HepG2 (cell line): ENCODE measurements at regions not wholly inside any gene's neighbourhood (a gene's known extent, or its start where the extent isn't known, plus 50 kb on each side); places are given as distances from the start of the nearest gene placed in this dataset.
A peak's percentile ranks its signal among the peaks of the same experiment; 100 is the strongest.

ENCODE experiments used
- ATAC-seq: fragments of 200-7000 bp; cut with Tn5 transposase; 3 replicates; pipeline ENCODE4 v1.9.1; 2020; ENCODE audit warnings: mild to moderate bottlenecking, moderate library complexity
- BruUV-seq: library from RNA; stranded (reverse); fragments of 400-500 nt; replicated peaks from 2 replicates; lab custom pipeline; 2021; lab: Mats Ljungman, UMichigan
- CTCF ChIA-PET: fragments of 300-600 bp; formaldehyde crosslinking; extraction: SDS; loops from one replicate; lab custom pipeline; 2021; ENCODE audit warnings: low total read pairs, inconsistent platforms, low intra/inter-chr PET ratio; lab: Yijun Ruan, JAX
- POLR2A ChIA-PET: fragments of 350-600 bp; sonication (Branson Sonifier 250); formaldehyde crosslinking; loops from one replicate; lab custom pipeline; 2020; ENCODE audit warnings: antibody characterized with exemption, inconsistent platforms; lab: Yijun Ruan, JAX
- DNase-seq: peaks from one replicate; pipeline ENCODE4 v3.0.0-alpha.2; 2015; ENCODE audit warnings: low spot score
- FAIRE-seq: peaks from 3 replicates; lab custom pipeline; 2011; peaks lifted over from hg19 to GRCh38; lab: Jason Lieb, UNC
- H2AFZ ChIP-seq: one replicate; pipeline ENCODE4 v1.6.1; 2011; ENCODE audit warnings: low read length, inconsistent platforms
- H3K27ac ChIP-seq: fragments of 300-600 bp; 3 replicates; pipeline ENCODE4 v1.8.0; 2011; ENCODE audit warnings: mixed run types, mild to moderate bottlenecking, mixed read lengths, low read length, inconsistent platforms; ENCODE audit not compliant: insufficient read depth; ENCODE audit errors: extremely low read length
- H3K27me3 ChIP-seq, 2 experiments: fragments of 200-600 bp in 1 of 2; 2 replicates in 1 of 2; 3 replicates in 1 of 2; pipeline versions ENCODE4 v1.6.0 to v1.8.0; 2011; ENCODE audit warnings: low read length in 2 of 2, mild to moderate bottlenecking in 2 of 2, moderate library complexity in 2 of 2, inconsistent platforms in 1 of 2; ENCODE audit not compliant: insufficient read depth in 2 of 2, control insufficient read depth in 1 of 2
- H3K36me3 ChIP-seq, 2 experiments: fragments of 200-600 bp in 1 of 2; replicated peaks in 1 of 2; 2 replicates in 1 of 2; 3 replicates in 1 of 2; pipeline versions ENCODE4 v1.5.1 to v1.8.0; 2011; ENCODE audit warnings: low read length in 2 of 2, inconsistent platforms in 1 of 2; ENCODE audit not compliant: insufficient read depth in 2 of 2, control insufficient read depth in 1 of 2
- H3K4me1 ChIP-seq: 2 replicates; pipeline ENCODE4 v1.5.1; 2012; ENCODE audit warnings: low read length, inconsistent platforms; ENCODE audit not compliant: insufficient read depth
- H3K4me2 ChIP-seq: 2 replicates; pipeline ENCODE4 v1.6.0; 2011; ENCODE audit warnings: low read depth, low read length, inconsistent platforms
- H3K4me3 ChIP-seq, 3 experiments: fragments of 200-600 bp in 1 of 3; sonication (generic), shearing (Covaris generic) in 1 of 3; replicated peaks in 1 of 3; 2 replicates each; pipeline ENCODE4 v1.5.1; 2011 to 2016; ENCODE audit warnings: low read length in 3 of 3, inconsistent platforms in 2 of 3, low read depth in 2 of 3, mild to moderate bottlenecking in 2 of 3, control low read depth in 1 of 3, mixed read lengths in 1 of 3; ENCODE audit not compliant: insufficient read depth in 1 of 3
- H3K79me2 ChIP-seq: one replicate; pipeline ENCODE4 v1.6.1; 2011; ENCODE audit warnings: low read length, inconsistent platforms; ENCODE audit not compliant: insufficient read depth
- H3K9ac ChIP-seq: 2 replicates; pipeline ENCODE4 v1.6.0; 2011; ENCODE audit warnings: mild to moderate bottlenecking, low read depth, low read length, inconsistent platforms; ENCODE audit not compliant: insufficient read depth
- H3K9me3 ChIP-seq: 2 replicates; pipeline ENCODE4 v1.5.1; 2012; ENCODE audit warnings: mild to moderate bottlenecking, low read length
- H4K20me1 ChIP-seq: 2 replicates; pipeline ENCODE4 v1.6.0; 2011; ENCODE audit warnings: inconsistent platforms, mild to moderate bottlenecking, low read length, moderate library complexity; ENCODE audit not compliant: insufficient read depth
- ELF1 ChIP-seq: sonication (generic); formaldehyde crosslinking; IDR thresholded peaks from 2 replicates; pipeline ENCODE4 v1.4.0; 2020; ENCODE audit warnings: missing genetic modification reagents
- GMEB1 ChIP-seq: sonication (generic); formaldehyde crosslinking; IDR thresholded peaks from 2 replicates; pipeline ENCODE4 v1.5.1; 2020; ENCODE audit warnings: missing genetic modification reagents, mild to moderate bottlenecking, borderline replicate concordance
- MAFF ChIP-seq: IDR thresholded peaks from 2 replicates; pipeline ENCODE4 v1.6.1; 2011; ENCODE audit warnings: low read depth, low read length, improper control_type of control experiment
- MAFK ChIP-seq, 2 experiments: IDR thresholded peaks in 1 of 2; conservative IDR thresholded peaks in 1 of 2; 2 replicates each; pipeline ENCODE4 v1.6.1; 2011; ENCODE audit warnings: improper control_type of control experiment in 2 of 2, low read length in 2 of 2
- MBNL3 ChIP-seq: fragments of 250-450 bp; sonication (Bioruptor Pico); conservative IDR thresholded peaks from 2 replicates; pipeline ENCODE4 v1.8.0; 2022; ENCODE audit warnings: mild to moderate bottlenecking, inconsistent platforms
- PATZ1 ChIP-seq: sonication (generic); formaldehyde crosslinking; IDR thresholded peaks from 2 replicates; pipeline ENCODE4 v1.4.0; 2020; ENCODE audit warnings: missing genetic modification reagents
- PHF20 ChIP-seq: sonication (generic); formaldehyde crosslinking; IDR thresholded peaks from 2 replicates; pipeline ENCODE4 v1.5.0; 2020; ENCODE audit warnings: mild to moderate bottlenecking, missing genetic modification reagents
- PITX1 ChIP-seq: sonication (generic); formaldehyde crosslinking; IDR thresholded peaks from 2 replicates; pipeline ENCODE4 v1.5.1; 2020; ENCODE audit warnings: mild to moderate bottlenecking, missing genetic modification reagents
- SNAI1 ChIP-seq: sonication (generic); formaldehyde crosslinking; IDR thresholded peaks from 2 replicates; pipeline ENCODE4 v1.5.0; 2020; ENCODE audit warnings: mild to moderate bottlenecking, missing genetic modification reagents, borderline replicate concordance
- TCF7L2 ChIP-seq: IDR thresholded peaks from 2 replicates; pipeline ENCODE4 v1.6.1; 2011; ENCODE audit warnings: mild to moderate bottlenecking, low read depth, low read length, moderate library complexity
- ZC3H4 ChIP-seq: sonication (generic); formaldehyde crosslinking; IDR thresholded peaks from 2 replicates; pipeline ENCODE4 v1.4.0; 2020; ENCODE audit warnings: missing genetic modification reagents, borderline replicate concordance
- ZNF180 ChIP-seq: sonication (generic); formaldehyde crosslinking; IDR thresholded peaks from 2 replicates; pipeline ENCODE4 v1.4.0; 2020; ENCODE audit warnings: low read depth, missing genetic modification reagents, borderline replicate concordance
- ZNF644 ChIP-seq: IDR thresholded peaks from 2 replicates; pipeline ENCODE4 v1.6.1; 2016; ENCODE audit warnings: low read depth
- ZNF749 ChIP-seq: sonication (generic); formaldehyde crosslinking; IDR thresholded peaks from 2 replicates; pipeline ENCODE4 v1.8.0; 2022; ENCODE audit warnings: mild to moderate bottlenecking, missing genetic modification reagents, moderate library complexity, borderline replicate concordance
- whole genome bisulfite sequencing: methylation state at CpG from one replicate; pipeline ENCODE4 v1.1.6; 2017; ENCODE audit warnings: low lambda C conversion rate; 5-methylcytosine and 5-hydroxymethylcytosine counted together
- in situ Hi-C: cut with HindIII; loops from 2 replicates; pipeline ENCODE4 v1.10.0; 2017; ENCODE audit warnings: low pct_unique_long_range_greater_than_20kb; ENCODE audit not compliant: extremely low pct_ligation_motif_present
- intact Hi-C: fragments of 100-400 bp; cut with micrococcal nuclease; formaldehyde crosslinking; loops from one replicate; pipeline ENCODE4 v1.10.0; 2022; ENCODE audit not compliant: unreplicated experiment

GRCh38 chr9:74236857-74237256 lies 260.3 kb upstream of the RORB start:
- no peaks in the 10 kb centered on the region for H3K36me3 ChIP-seq
- no peak for ATAC-seq
- H4K20me1 ChIP-seq = no peaks in the 10 kb centered on the region
- no peaks in the 10 kb centered on the region for H3K4me1 ChIP-seq
- H3K9ac ChIP-seq = no peak overlapping the region
- H3K79me2 ChIP-seq = no peaks in the 10 kb centered on the region
- intact Hi-C loops (no loop called here), in situ Hi-C loops (no loop called here)
- H3K4me3 ChIP-seq = no peak overlapping the region
- H2AFZ ChIP-seq = no peak overlapping the region
- 2% methylated on average over 2 of the region's 2 CpGs for WGBS
- no TSS peak for BruUV-seq
- no peak for DNase-seq
- H3K4me2 ChIP-seq = no peak overlapping the region
- TF ChIP-seq SNAI1 (CRISPR knock-in tag) (no peak), ZNF644 (CRISPR knock-in tag) (no peak), ZNF180 (no peak), MAFF (0 out of 2 replicates have a peak, but pooled peaks have one; percentile 34), PATZ1 (CRISPR knock-in tag) (no peak), MAFK (conservative IDR thresholded peaks at IDR 0.05 in 1 of 2, IDR thresholded peaks at IDR 0.05 in 1 of 2; ENCODE audit: low read length in 2 of 2) (peak; percentile 22 to 78; a peak in 3 of 4 replicates)
- H3K9me3 ChIP-seq = peaks cover 57% of the 10 kb centered on the region
- no peak for FAIRE-seq
- CTCF ChIA-PET = no interaction called here
- H3K27me3 ChIP-seq = no peaks in the 10 kb centered on the region
- POLR2A ChIA-PET = no interaction called here
- no peak overlapping the region for H3K27ac ChIP-seq

- BruUV-seq = no TSS peak
- no peak overlapping the region for H3K27ac ChIP-seq
- no peak overlapping the region for H3K4me3 ChIP-seq
- DNase-seq = no peak
- no peaks in the 10 kb centered on the region for H3K4me1 ChIP-seq
- WGBS = 28% methylated on average over 3 of the region's 3 CpGs
- no peak overlapping the region for H2AFZ ChIP-seq
- POLR2A ChIA-PET = no interaction called here
- no peaks in the 10 kb centered on the region for H3K27me3 ChIP-seq
- CTCF ChIA-PET = no interaction called here
- FAIRE-seq = no peak
- H3K9ac ChIP-seq = no peak overlapping the region
- no peaks in the 10 kb centered on the region for H3K79me2 ChIP-seq
- intact Hi-C loops (no loop called here), in situ Hi-C loops (no loop called here)
- TF ChIP-seq GMEB1 = no peak
- no peak for TF ChIP-seq ZNF749
- no peak for TF ChIP-seq MBNL3 (CRISPR knock-in tag)
- no peak for TF ChIP-seq TCF7L2
- TF ChIP-seq ELF1 (CRISPR knock-in tag) = no peak
- no peak for TF ChIP-seq ZNF180
- no peak for TF ChIP-seq PITX1 (CRISPR knock-in tag)
- no peak for TF ChIP-seq ZC3H4
- TF ChIP-seq PHF20 (CRISPR knock-in tag) = no peak
- no peaks in the 10 kb centered on the region for H4K20me1 ChIP-seq
- H3K9me3 ChIP-seq = peaks cover 22% of the 10 kb centered on the region; the same call in 1 of the 2 replicates
- ATAC-seq = no peak
- no peaks in the 10 kb centered on the region for H3K36me3 ChIP-seq
- no peak overlapping the region for H3K4me2 ChIP-seq
These were observed 251.2 kb upstream of the RORB start for GRCh38 chr9:74245866-74246497.
